HCT116 (cell line): ENCODE measurements at regions not wholly inside any gene's neighbourhood (a gene's known extent, or its start where the extent isn't known, plus 50 kb on each side); places are given as distances from the start of the nearest gene placed in this dataset.

Experiments used
- ATAC-seq: fragments of 200-7000 bp; cut with Tn5 transposase; 2 replicates; pipeline ENCODE4 v1.9.1; 2020; ENCODE audit warnings: mild to moderate bottlenecking, moderate library complexity
- BruUV-seq: library from RNA; stranded (reverse); fragments of 400-500 nt; replicated peaks from 2 replicates; lab custom pipeline; 2021; lab: Mats Ljungman, UMichigan
- CTCF ChIA-PET: fragments of 300-600 bp; sonication (Branson Sonifier 250); formaldehyde crosslinking; loops from one replicate; lab custom pipeline; 2021; ENCODE audit warnings: antibody characterized with exemption; lab: Charles Lee
- POLR2A ChIA-PET: fragments of 300-600, 350-600 bp; sonication (Branson Sonifier 250); formaldehyde crosslinking; loops from one replicate; lab custom pipeline; 2021; ENCODE audit warnings: antibody characterized with exemption; lab: Charles Lee
- RAD21 ChIA-PET, 2 experiments: fragments of 300-600 bp; sonication (Branson Sonifier 250); formaldehyde crosslinking; loops; one replicate each; lab custom pipeline; 2023; ENCODE audit warnings: low total read pairs in 2 of 2; ENCODE audit not compliant: uncharacterized antibody in 2 of 2, unreplicated experiment in 2 of 2, low non-redundant PET in 1 of 2; lab: Charles Lee
- DNase-seq: peaks from one replicate; pipeline ENCODE4 v3.0.0-alpha.2; 2010; ENCODE audit warnings: low read depth, low spot score
- H2AFZ ChIP-seq: fragments of 200-600 bp; shearing (Covaris generic), sonication (generic); 2 replicates; pipeline ENCODE4 v1.6.1; 2017; ENCODE audit warnings: low read depth, mixed run types, mixed read lengths, antibody characterized with exemption, low read length; ENCODE audit not compliant: poor library complexity, severe bottlenecking
- H3K27ac ChIP-seq: 2 replicates; pipeline ENCODE4 v1.5.1; 2012; ENCODE audit warnings: low read depth, low read length
- H3K27me3 ChIP-seq: fragments of 200-600 bp; sonication (generic); 2 replicates; pipeline ENCODE4 v1.6.1; 2016; ENCODE audit warnings: mixed run types, low read length, mixed read lengths; ENCODE audit not compliant: insufficient read depth
- H3K36me3 ChIP-seq, 2 experiments: fragments of 200-500 bp in 1 of 2; fragments of 200-600 bp in 1 of 2; sonication (Bioruptor generic) in 1 of 2; sonication (generic) in 1 of 2; 2 replicates each; pipeline versions ENCODE4 v1.5.1 to v1.6.1; 2014 to 2016; ENCODE audit warnings: low read length in 2 of 2, inconsistent platforms in 1 of 2, mixed read lengths in 1 of 2, mixed run types in 1 of 2; ENCODE audit not compliant: insufficient read depth in 2 of 2, control insufficient read depth in 1 of 2
- H3K4me1 ChIP-seq, 2 experiments: fragments of 200-600 bp in 1 of 2; sonication (generic) in 1 of 2; 2 replicates each; pipeline versions ENCODE4 v1.5.1 to v1.6.1; 2012 to 2017; ENCODE audit warnings: low read length in 2 of 2, inconsistent platforms in 1 of 2, mild to moderate bottlenecking in 1 of 2, mixed read lengths in 1 of 2, mixed run types in 1 of 2, moderate library complexity in 1 of 2; ENCODE audit not compliant: insufficient read depth in 2 of 2, control insufficient read depth in 1 of 2
- H3K4me2 ChIP-seq: fragments of 200-600 bp; sonication (generic); 2 replicates; pipeline ENCODE4 v1.6.1; 2017; ENCODE audit warnings: mixed run types, low read length, mixed read lengths
- H3K4me3 ChIP-seq, 2 experiments: fragments of 200-600 bp in 1 of 2; sonication (generic) in 1 of 2; replicated peaks in 1 of 2; 2 replicates each; pipeline ENCODE4 v1.5.1; 2011 to 2016; ENCODE audit warnings: low read length in 2 of 2, control low read depth in 1 of 2, low read depth in 1 of 2, mild to moderate bottlenecking in 1 of 2, mixed read lengths in 1 of 2, mixed run types in 1 of 2
- H3K79me2 ChIP-seq: fragments of 200-600 bp; sonication (generic); 2 replicates; pipeline ENCODE4 v1.6.1; 2017; ENCODE audit warnings: mild to moderate bottlenecking, mixed run types, low read length, moderate library complexity, mixed read lengths; ENCODE audit not compliant: insufficient read depth
- H3K9ac ChIP-seq: fragments of 200-600 bp; sonication (generic); 2 replicates; pipeline ENCODE4 v1.6.1; 2016; ENCODE audit warnings: low read length, mixed read lengths
- H3K9me2 ChIP-seq: fragments of 200-600 bp; sonication (generic), shearing (Covaris generic); 2 replicates; pipeline ENCODE4 v1.6.1; 2017; ENCODE audit warnings: mixed run types, mild to moderate bottlenecking, moderate library complexity; ENCODE audit not compliant: insufficient read depth
- H3K9me3 ChIP-seq, 2 experiments: fragments of 200-500 bp in 1 of 2; fragments of 200-600 bp in 1 of 2; sonication (Bioruptor generic) in 1 of 2; sonication (generic) in 1 of 2; 2 replicates each; pipeline ENCODE4 v1.6.1; 2014 to 2017; ENCODE audit warnings: low read length in 2 of 2, mixed read lengths in 2 of 2, inconsistent platforms in 1 of 2, low read depth in 1 of 2, mild to moderate bottlenecking in 1 of 2, mixed run types in 1 of 2, moderate library complexity in 1 of 2; ENCODE audit not compliant: control insufficient read depth in 1 of 2, insufficient read depth in 1 of 2
- H4K20me1 ChIP-seq: fragments of 200-600 bp; sonication (generic), shearing (Covaris generic); 2 replicates; pipeline ENCODE4 v1.6.1; 2017; ENCODE audit warnings: mixed run types, mild to moderate bottlenecking, moderate library complexity; ENCODE audit not compliant: insufficient read depth
- CBX3 ChIP-seq: IDR thresholded peaks from 2 replicates; pipeline ENCODE4 v1.6.1; 2012; ENCODE audit warnings: low read depth
- CEBPB ChIP-seq: IDR thresholded peaks from 2 replicates; pipeline ENCODE4 v1.6.1; 2012; ENCODE audit warnings: low read depth
- ELF1 ChIP-seq: IDR thresholded peaks from 2 replicates; pipeline ENCODE4 v1.6.1; 2012; ENCODE audit warnings: low read depth, borderline replicate concordance
- EZH2 ChIP-seq: fragments of 200-600 bp; sonication (generic); IDR thresholded peaks from 2 replicates; pipeline ENCODE4 v1.6.1; 2017; ENCODE audit warnings: antibody characterized with exemption, mixed run types
- EZH2phosphoT487 ChIP-seq: fragments of 200-600 bp; IDR thresholded peaks from 2 replicates; pipeline ENCODE4 v1.6.1; 2018; ENCODE audit warnings: antibody characterized with exemption, borderline replicate concordance
- FOSL1 ChIP-seq: IDR thresholded peaks from 2 replicates; pipeline ENCODE4 v1.6.1; 2012; ENCODE audit warnings: low read depth
- POLR2A ChIP-seq: IDR thresholded peaks from 2 replicates; pipeline ENCODE4 v1.7.0; 2011; ENCODE audit warnings: borderline replicate concordance; ENCODE audit not compliant: insufficient read depth, insufficient read length; ENCODE audit errors: extremely low read depth
- POLR2AphosphoS5 ChIP-seq: IDR thresholded peaks from 2 replicates; pipeline ENCODE4 v1.6.1; 2011; ENCODE audit warnings: mild to moderate bottlenecking, low read depth, low read length, moderate library complexity
- RAD21 ChIP-seq: IDR thresholded peaks from 2 replicates; pipeline ENCODE4 v1.6.1; 2012; ENCODE audit warnings: low read depth, mild to moderate bottlenecking
- SIN3A ChIP-seq: IDR thresholded peaks from 2 replicates; pipeline ENCODE4 v1.6.1; 2012; ENCODE audit warnings: low read depth
- TCF7L2 ChIP-seq: IDR thresholded peaks from 2 replicates; pipeline ENCODE4 v1.7.0; 2011; ENCODE audit warnings: borderline replicate concordance, inconsistent platforms; ENCODE audit not compliant: insufficient read depth, insufficient read length; ENCODE audit errors: extremely low read depth
- YY1 ChIP-seq: IDR thresholded peaks from 2 replicates; pipeline ENCODE4 v1.6.1; 2011; ENCODE audit warnings: low read length, low read depth, moderate library complexity, mild to moderate bottlenecking; ENCODE audit not compliant: insufficient replicate concordance; ENCODE audit errors: extremely low read depth
- ZFX ChIP-seq: fragments of 450-650 bp; IDR thresholded peaks from 2 replicates; pipeline ENCODE4 v1.6.1; 2017
- ZNF274 ChIP-seq: fragments of 200-500 bp; sonication (Bioruptor generic); IDR thresholded peaks from 2 replicates; pipeline ENCODE4 v1.6.1; 2014; ENCODE audit warnings: mild to moderate bottlenecking, low read depth, low read length, inconsistent platforms
- intact Hi-C: fragments of 100-400 bp; cut with micrococcal nuclease; formaldehyde crosslinking; loops from 2 replicates; pipeline ENCODE4 v1.10.0; 2022
- TF ChIP-seq, protein P1 (sequence below): IDR thresholded peaks from 2 replicates; pipeline ENCODE4 v1.6.1; 2012
- TF ChIP-seq, protein P2 (sequence below): IDR thresholded peaks from 2 replicates; pipeline ENCODE4 v1.6.1; 2012; ENCODE audit warnings: low read depth
- TF ChIP-seq, protein P3 (sequence below): IDR thresholded peaks from 2 replicates; pipeline ENCODE4 v1.6.1; 2011; ENCODE audit warnings: mild to moderate bottlenecking, low read length, moderate library complexity; ENCODE audit not compliant: insufficient replicate concordance; ENCODE audit errors: extremely low read depth

DNA sequence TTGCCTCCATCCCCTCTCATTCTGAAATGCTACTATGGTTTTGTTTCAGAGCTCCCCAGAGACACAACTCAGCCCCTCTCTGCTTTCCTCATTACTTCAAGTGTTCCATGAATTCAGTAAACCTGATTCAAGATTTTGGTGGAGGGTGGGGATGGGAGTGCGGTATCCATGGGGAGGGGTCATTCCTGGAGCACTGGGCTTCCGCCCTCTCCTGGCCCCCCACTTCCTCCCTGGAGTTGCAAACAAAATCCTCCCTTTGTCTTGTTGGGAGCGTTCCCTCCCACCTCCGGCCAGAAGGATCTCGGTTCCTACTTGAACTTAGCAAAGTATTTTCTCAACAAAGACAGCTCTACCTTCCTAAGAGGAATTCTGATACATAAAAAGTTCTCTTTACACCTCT lies 71.8 kb upstream of the LTA4H start:
- no peak overlapping the region for H3K4me2 ChIP-seq
- H3K79me2 ChIP-seq: no peaks in the 10 kb centered on the region
- H3K9ac ChIP-seq: no peak overlapping the region
- H3K9me3 ChIP-seq: no peaks in the 10 kb centered on the region
- no peaks in the 10 kb centered on the region for H3K27me3 ChIP-seq
- ChIA-PET CTCF (no interaction called here), POLR2A (interaction anchor here (0.6 to 0.7 kb wide), 2 partner anchors 52 to 142 kb away, joined by 3 to 4 read pairs; no protein-coding TSS in a partner anchor), RAD21 (no interaction called here)
- ATAC-seq (no peak), DNase-seq (no peak)
- H3K36me3 ChIP-seq: no peaks in the 10 kb centered on the region
- H3K27ac ChIP-seq: no peak overlapping the region
- TF ChIP-seq EZH2phosphoT487: no peak
- no peak for TF ChIP-seq ZNF274
- TF ChIP-seq, protein P1, sequence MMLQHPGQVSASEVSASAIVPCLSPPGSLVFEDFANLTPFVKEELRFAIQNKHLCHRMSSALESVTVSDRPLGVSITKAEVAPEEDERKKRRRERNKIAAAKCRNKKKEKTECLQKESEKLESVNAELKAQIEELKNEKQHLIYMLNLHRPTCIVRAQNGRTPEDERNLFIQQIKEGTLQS: no peak
- no peak for TF ChIP-seq EZH2
- TF ChIP-seq, protein P2, sequence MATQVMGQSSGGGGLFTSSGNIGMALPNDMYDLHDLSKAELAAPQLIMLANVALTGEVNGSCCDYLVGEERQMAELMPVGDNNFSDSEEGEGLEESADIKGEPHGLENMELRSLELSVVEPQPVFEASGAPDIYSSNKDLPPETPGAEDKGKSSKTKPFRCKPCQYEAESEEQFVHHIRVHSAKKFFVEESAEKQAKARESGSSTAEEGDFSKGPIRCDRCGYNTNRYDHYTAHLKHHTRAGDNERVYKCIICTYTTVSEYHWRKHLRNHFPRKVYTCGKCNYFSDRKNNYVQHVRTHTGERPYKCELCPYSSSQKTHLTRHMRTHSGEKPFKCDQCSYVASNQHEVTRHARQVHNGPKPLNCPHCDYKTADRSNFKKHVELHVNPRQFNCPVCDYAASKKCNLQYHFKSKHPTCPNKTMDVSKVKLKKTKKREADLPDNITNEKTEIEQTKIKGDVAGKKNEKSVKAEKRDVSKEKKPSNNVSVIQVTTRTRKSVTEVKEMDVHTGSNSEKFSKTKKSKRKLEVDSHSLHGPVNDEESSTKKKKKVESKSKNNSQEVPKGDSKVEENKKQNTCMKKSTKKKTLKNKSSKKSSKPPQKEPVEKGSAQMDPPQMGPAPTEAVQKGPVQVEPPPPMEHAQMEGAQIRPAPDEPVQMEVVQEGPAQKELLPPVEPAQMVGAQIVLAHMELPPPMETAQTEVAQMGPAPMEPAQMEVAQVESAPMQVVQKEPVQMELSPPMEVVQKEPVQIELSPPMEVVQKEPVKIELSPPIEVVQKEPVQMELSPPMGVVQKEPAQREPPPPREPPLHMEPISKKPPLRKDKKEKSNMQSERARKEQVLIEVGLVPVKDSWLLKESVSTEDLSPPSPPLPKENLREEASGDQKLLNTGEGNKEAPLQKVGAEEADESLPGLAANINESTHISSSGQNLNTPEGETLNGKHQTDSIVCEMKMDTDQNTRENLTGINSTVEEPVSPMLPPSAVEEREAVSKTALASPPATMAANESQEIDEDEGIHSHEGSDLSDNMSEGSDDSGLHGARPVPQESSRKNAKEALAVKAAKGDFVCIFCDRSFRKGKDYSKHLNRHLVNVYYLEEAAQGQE: no peak
- TF ChIP-seq RAD21: no peak
- no peak for TF ChIP-seq ELF1
- no peak for TF ChIP-seq POLR2A
- no peak for TF ChIP-seq POLR2AphosphoS5
- no peak for TF ChIP-seq SIN3A
- TF ChIP-seq, protein P3, sequence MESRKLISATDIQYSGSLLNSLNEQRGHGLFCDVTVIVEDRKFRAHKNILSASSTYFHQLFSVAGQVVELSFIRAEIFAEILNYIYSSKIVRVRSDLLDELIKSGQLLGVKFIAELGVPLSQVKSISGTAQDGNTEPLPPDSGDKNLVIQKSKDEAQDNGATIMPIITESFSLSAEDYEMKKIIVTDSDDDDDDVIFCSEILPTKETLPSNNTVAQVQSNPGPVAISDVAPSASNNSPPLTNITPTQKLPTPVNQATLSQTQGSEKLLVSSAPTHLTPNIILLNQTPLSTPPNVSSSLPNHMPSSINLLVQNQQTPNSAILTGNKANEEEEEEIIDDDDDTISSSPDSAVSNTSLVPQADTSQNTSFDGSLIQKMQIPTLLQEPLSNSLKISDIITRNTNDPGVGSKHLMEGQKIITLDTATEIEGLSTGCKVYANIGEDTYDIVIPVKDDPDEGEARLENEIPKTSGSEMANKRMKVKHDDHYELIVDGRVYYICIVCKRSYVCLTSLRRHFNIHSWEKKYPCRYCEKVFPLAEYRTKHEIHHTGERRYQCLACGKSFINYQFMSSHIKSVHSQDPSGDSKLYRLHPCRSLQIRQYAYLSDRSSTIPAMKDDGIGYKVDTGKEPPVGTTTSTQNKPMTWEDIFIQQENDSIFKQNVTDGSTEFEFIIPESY: no peak
- TF ChIP-seq YY1: no peak
- TF ChIP-seq FOSL1: no peak
- TF ChIP-seq ZFX: no peak
- no peak for TF ChIP-seq CEBPB
- no peak for TF ChIP-seq TCF7L2
- no peak for TF ChIP-seq CBX3
- no peak overlapping the region for H2AFZ ChIP-seq
- no peaks in the 10 kb centered on the region for H4K20me1 ChIP-seq
- no peak overlapping the region for H3K4me3 ChIP-seq
- H3K4me1 ChIP-seq: peaks cover 0 to 5% of the 10 kb centered on the region in 2 experiments; a peak in 1 of 4 replicates
- H3K9me2 ChIP-seq: no peaks in the 10 kb centered on the region
- BruUV-seq: no TSS peak
- intact Hi-C loops: no loop called here
